HG03442 (cell line): ENCODE measurements at regions not wholly inside any gene's neighbourhood (a gene's known extent, or its start where the extent isn't known, plus 50 kb on each side); places are given as distances from the start of the nearest gene placed in this dataset.

Source experiments
- ATAC-seq: cut with Tn5 transposase; IDR thresholded peaks from one replicate; pipeline ENCODE4 v1.9.1; 2021; ENCODE audit warnings: mild to moderate bottlenecking, moderate library complexity; ENCODE audit not compliant: unreplicated experiment

GRCh38 chr10:117427356-117427755 is 52.1 kb upstream of the PDZD8 start:
- ATAC-seq = no peak

GRCh38 chr10:117425974-117426566 is 50.8 kb upstream of the PDZD8 start:
- peak; percentile 56 for ATAC-seq

GRCh38 chr10:117424883-117425649 is 49.8 kb upstream of the PDZD8 start:
- ATAC-seq = no peak
